OCI-LY1 (cell line): ENCODE measurements at regions not wholly inside any gene's neighbourhood (a gene's known extent, or its start where the extent isn't known, plus 50 kb on each side); places are given as distances from the start of the nearest gene placed in this dataset.
"Not testable (repeated sequence)": the region's sequence is repeated elsewhere in the genome, so short reads cannot be mapped to it uniquely, and the experiment has no call there.

Source experiments
- H2AFZ ChIP-seq: fragments of 200-600 bp; sonication (generic), shearing (Covaris generic); 2 replicates; pipeline ENCODE4 v1.6.0; 2014; ENCODE audit warnings: antibody characterized with exemption, mild to moderate bottlenecking, low read length
- H3F3A ChIP-seq: fragments of 200-600 bp; sonication (generic), shearing (Covaris generic); 2 replicates; pipeline ENCODE4 v1.6.0; 2014; ENCODE audit warnings: mild to moderate bottlenecking, antibody characterized with exemption, low read length, moderate library complexity; ENCODE audit not compliant: insufficient read depth
- H3K27ac ChIP-seq: fragments of 200-600 bp; sonication (generic); 2 replicates; pipeline ENCODE4 v1.5.1; 2014; ENCODE audit warnings: low read length, mixed run types, mild to moderate bottlenecking, low read depth; ENCODE audit not compliant: poor library complexity, severe bottlenecking
- H3K27me3 ChIP-seq: fragments of 200-600 bp; sonication (generic); 2 replicates; pipeline ENCODE4 v1.6.0; 2014; ENCODE audit warnings: antibody characterized with exemption, mild to moderate bottlenecking, low read length, moderate library complexity; ENCODE audit not compliant: insufficient read depth
- H3K36me3 ChIP-seq: fragments of 200-600 bp; sonication (generic); 2 replicates; pipeline ENCODE4 v1.6.1; 2014; ENCODE audit warnings: mild to moderate bottlenecking, antibody characterized with exemption, low read length, moderate library complexity, mixed read lengths; ENCODE audit not compliant: insufficient read depth
- H3K4me1 ChIP-seq: fragments of 200-600 bp; sonication (generic); 2 replicates; pipeline ENCODE4 v1.5.1; 2014; ENCODE audit warnings: mild to moderate bottlenecking, low read length, moderate library complexity; ENCODE audit not compliant: insufficient read depth, severe bottlenecking
- H3K4me2 ChIP-seq: fragments of 200-600 bp; sonication (generic), shearing (Covaris generic); 2 replicates; pipeline ENCODE4 v1.6.1; 2014; ENCODE audit warnings: low read length
- H3K4me3 ChIP-seq: fragments of 200-600 bp; sonication (generic); 2 replicates; pipeline ENCODE4 v1.5.1; 2014; ENCODE audit warnings: low read length, low read depth, mild to moderate bottlenecking, mixed read lengths; ENCODE audit not compliant: poor library complexity, severe bottlenecking
- H3K79me2 ChIP-seq: fragments of 200-600 bp; shearing (Covaris generic); 2 replicates; pipeline ENCODE4 v1.6.1; 2016; ENCODE audit warnings: mixed run types, low read length, mixed read lengths; ENCODE audit not compliant: insufficient read depth
- H3K9ac ChIP-seq: fragments of 200-600 bp; sonication (generic), shearing (Covaris generic); 2 replicates; pipeline ENCODE4 v1.6.1; 2014; ENCODE audit warnings: mild to moderate bottlenecking, low read length, mixed read lengths
- H3K9me2 ChIP-seq: fragments of 200-600 bp; sonication (generic), shearing (Covaris generic); 2 replicates; pipeline ENCODE4 v1.6.1; 2014; ENCODE audit warnings: low read depth, mild to moderate bottlenecking, low read length, mixed read lengths
- H3K9me3 ChIP-seq: fragments of 200-600 bp; shearing (Covaris generic); 2 replicates; pipeline ENCODE4 v1.6.1; 2014; ENCODE audit warnings: low read length, mixed read lengths
- H4K20me1 ChIP-seq: fragments of 200-600 bp; sonication (generic), shearing (Covaris generic); 2 replicates; pipeline ENCODE4 v1.6.0; 2016; ENCODE audit warnings: mild to moderate bottlenecking, low read length; ENCODE audit not compliant: insufficient read depth
- CTCF ChIP-seq: fragments of 200-600 bp; sonication (generic), shearing (Covaris generic); IDR thresholded peaks from 2 replicates; pipeline ENCODE4 v1.5.1; 2017; ENCODE audit warnings: mild to moderate bottlenecking, antibody characterized with exemption, low read length, moderate library complexity, mixed read lengths
- EZH2 ChIP-seq: fragments of 200-600 bp; sonication (generic), shearing (Covaris generic); IDR thresholded peaks from 2 replicates; pipeline ENCODE4 v1.8.0; 2017; ENCODE audit warnings: borderline replicate concordance, mixed run types, mild to moderate bottlenecking, antibody characterized with exemption, low read length, moderate library complexity, mixed read lengths

GRCh38 chrX:83749736-83750135 lies 111.2 kb upstream of the CYLC1 start:
- H3F3A ChIP-seq, H3K4me1 ChIP-seq, H4K20me1 ChIP-seq, H3K27me3 ChIP-seq, H3K4me2 ChIP-seq, H3K9ac ChIP-seq, H3K79me2 ChIP-seq, H3K36me3 ChIP-seq, H3K4me3 ChIP-seq, H3K9me2 ChIP-seq, H3K9me3 ChIP-seq, H2AFZ ChIP-seq, H3K27ac ChIP-seq: not testable (repeated sequence)

DNA sequence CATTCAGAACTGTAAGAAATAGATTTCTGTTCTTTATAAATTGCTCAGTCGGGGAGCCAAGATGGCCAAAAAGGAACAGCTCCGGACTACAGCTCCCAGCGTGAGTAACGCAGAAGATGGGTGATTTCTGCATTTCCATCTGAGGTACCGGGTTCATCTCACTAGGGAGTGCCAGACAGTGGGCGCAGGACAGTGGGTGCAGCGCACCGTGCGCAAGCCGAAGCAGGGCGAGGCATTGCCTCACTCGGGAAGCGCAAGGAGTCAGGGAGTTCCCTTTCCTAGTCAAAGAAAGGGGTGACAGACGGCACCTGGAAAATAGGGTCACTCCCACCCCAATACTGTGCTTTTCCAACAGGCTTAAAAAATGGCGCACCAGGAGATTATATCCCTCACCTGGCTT lies 110.5 kb upstream of the CYLC1 start:
- not testable (repeated sequence) for H2AFZ ChIP-seq, H4K20me1 ChIP-seq, H3K79me2 ChIP-seq, H3K9me3 ChIP-seq, H3K9me2 ChIP-seq, H3K27me3 ChIP-seq, H3K27ac ChIP-seq, H3K4me3 ChIP-seq, H3K36me3 ChIP-seq, H3K4me1 ChIP-seq, H3F3A ChIP-seq, H3K9ac ChIP-seq, H3K4me2 ChIP-seq

GRCh38 chrX:83759872-83760271 lies 101.1 kb upstream of the CYLC1 start:
- no peaks in the 10 kb centered on the region for H4K20me1 ChIP-seq
- no peak overlapping the region for H3K4me2 ChIP-seq
- H3K79me2 ChIP-seq, result no peaks in the 10 kb centered on the region
- H3F3A ChIP-seq, result no peaks in the 10 kb centered on the region
- no peak overlapping the region for H3K4me3 ChIP-seq
- H3K27me3 ChIP-seq, result no peaks in the 10 kb centered on the region
- peak; percentile 54 for TF ChIP-seq CTCF
- TF ChIP-seq EZH2, result no peak
- H3K9me3 ChIP-seq, result no peaks in the 10 kb centered on the region
- H3K4me1 ChIP-seq, result no peaks in the 10 kb centered on the region
- no peaks in the 10 kb centered on the region for H3K36me3 ChIP-seq
- no peaks in the 10 kb centered on the region for H3K9me2 ChIP-seq
- no peak overlapping the region for H3K9ac ChIP-seq
- no peak overlapping the region for H2AFZ ChIP-seq
- H3K27ac ChIP-seq, result no peak overlapping the region

- Histone ChIP-seq H3K79me2 (no peaks in the 10 kb centered on the region), H3K9me2 (no peaks in the 10 kb centered on the region), H3K27me3 (no peaks in the 10 kb centered on the region), H3K9ac (no peak overlapping the region), H3K9me3 (no peaks in the 10 kb centered on the region), H3K4me3 (no peak overlapping the region), H3K4me1 (no peaks in the 10 kb centered on the region), H3K36me3 (no peaks in the 10 kb centered on the region), H3K4me2 (no peak overlapping the region), H2AFZ (no peak overlapping the region), H4K20me1 (no peaks in the 10 kb centered on the region), H3F3A (no peaks in the 10 kb centered on the region), H3K27ac (no peak overlapping the region)
- peak; percentile 45; the same call in 1 of the 2 replicates for TF ChIP-seq CTCF
- no peak for TF ChIP-seq EZH2
These were observed 89.3 kb upstream of the CYLC1 start for GRCh38 chrX:83771664-83772063.
